Nucleus accumbens (tissue), 56 donors: ENCODE measurements at regions not wholly inside any gene's neighbourhood (a gene's known extent, or its start where the extent isn't known, plus 50 kb on each side); places are given as distances from the start of the nearest gene placed in this dataset.

Experiments used
- DNase-seq, 56 donors: peaks; one replicate each; lab custom pipeline; 2025; lab: John Stamatoyannopoulos, UW

DNA sequence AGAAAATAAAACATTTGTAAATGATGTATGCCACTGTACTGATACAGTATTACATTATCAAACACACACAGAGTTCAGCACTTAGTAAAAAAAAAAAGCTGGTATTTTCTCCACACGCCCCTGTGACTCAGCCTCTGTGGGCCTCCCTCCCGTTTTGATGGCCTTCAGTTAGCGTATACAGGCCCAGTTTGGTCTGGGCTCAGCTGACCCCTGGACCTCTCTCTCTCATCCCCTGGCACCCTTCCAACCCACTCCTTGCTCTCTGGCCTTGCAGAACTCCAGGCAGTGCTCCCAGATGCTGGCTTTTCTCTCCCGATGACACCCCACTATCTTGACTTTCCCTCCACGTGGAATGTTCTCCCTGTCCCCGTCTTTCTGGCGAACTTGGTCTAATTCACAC lies 89.0 kb upstream of the LIMCH1 start:
- peak in 3 of 56 donors; percentile 13 to 88 (median 36) for DNase-seq

DNA sequence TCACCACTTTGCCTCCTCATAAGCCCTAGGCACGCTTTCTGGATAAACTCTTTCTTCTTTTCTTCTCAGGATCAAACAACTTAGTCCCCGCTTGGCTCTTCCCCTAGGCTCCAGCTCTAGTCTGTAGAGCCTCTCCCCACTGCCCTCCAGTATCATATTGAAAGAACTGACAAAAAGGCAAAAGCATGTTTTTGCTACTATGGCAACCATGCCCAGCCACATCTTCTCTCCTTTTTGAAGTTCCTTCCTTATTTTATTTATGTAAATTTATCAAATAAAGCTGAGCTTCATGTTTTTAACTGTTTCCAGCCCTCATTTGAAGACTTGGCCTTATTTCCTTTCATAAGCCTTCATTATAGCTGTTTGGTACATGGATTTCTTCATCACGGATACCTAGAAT lies 86.0 kb upstream of the LIMCH1 start:
- DNase-seq = no peak

DNA sequence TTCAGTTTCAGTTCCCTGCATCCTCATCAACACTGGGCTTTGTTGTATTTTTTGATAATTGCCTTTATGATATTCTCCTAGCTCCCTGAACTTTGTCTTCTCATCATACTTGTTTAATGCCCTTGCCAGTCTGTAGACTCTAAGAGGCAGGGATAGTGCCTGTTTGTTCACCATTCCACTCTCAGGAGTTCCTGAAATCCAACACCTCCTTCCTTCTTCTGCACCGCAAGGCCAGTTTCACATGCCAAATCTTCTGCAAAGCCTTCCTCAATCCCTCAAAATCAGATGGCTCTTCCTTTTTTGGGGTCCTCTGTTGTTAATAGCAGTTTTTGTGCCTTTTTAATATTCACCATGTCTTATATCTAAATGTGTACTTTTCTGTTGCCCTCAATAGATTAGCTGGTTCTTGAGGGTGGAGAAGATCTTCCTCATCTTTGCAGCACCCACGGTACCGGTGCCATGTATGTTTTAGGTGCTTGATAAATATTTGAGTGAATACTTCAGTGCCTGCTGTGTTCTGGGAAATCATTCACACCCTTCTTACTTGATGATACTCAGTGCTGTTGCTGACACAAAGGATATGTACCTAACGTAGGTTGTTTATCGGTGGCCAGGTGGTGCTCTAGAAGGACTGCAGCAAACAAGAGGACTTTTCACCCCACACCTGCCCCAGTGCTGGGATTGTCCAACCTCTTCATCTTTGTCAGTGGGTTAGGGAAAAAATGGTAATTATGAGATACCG lies 85.3 kb upstream of the LIMCH1 start:
- DNase-seq = no peak

DNA sequence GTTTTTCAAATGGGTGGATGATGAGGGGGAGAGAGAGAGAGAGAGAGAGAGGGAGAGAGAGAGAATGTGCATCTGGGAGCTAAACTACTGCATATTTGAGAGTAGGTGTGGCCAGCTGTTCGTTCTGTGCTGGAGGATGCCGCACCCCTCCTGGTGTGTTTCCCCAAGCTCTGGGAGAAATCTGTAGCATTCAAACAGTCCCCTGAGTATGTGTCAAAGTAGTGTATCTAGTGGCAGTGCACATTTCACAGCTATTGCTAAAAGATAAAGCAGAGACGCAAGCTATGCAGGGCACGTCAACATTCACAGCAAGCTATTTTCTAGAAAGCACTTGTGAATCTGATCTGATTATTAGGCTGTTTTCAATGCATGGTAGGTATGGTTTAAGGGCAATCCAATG lies 83.5 kb upstream of the LIMCH1 start:
- DNase-seq = peak in 2 of 56 donors; percentile 14 to 38

DNA sequence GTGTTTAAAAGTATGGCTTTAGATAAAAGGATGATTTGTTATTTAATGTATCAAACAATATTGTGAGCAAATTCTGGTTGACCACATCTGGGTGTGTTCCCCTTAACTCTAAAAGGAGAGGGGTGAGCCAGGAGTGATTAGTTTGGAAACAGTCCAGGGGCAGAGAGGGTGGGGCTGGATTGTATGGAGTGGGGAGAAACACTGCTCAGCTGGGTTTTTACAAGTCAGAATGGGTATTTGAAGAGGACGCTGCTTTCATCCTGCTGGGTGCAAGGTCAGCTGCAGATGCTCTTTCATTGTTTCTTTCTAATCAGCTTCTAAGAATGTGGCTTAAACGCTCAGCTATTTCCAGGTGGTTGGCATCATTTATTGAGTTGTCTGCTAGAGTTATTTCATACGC lies 82.8 kb upstream of the LIMCH1 start:
- no peak for DNase-seq

DNA sequence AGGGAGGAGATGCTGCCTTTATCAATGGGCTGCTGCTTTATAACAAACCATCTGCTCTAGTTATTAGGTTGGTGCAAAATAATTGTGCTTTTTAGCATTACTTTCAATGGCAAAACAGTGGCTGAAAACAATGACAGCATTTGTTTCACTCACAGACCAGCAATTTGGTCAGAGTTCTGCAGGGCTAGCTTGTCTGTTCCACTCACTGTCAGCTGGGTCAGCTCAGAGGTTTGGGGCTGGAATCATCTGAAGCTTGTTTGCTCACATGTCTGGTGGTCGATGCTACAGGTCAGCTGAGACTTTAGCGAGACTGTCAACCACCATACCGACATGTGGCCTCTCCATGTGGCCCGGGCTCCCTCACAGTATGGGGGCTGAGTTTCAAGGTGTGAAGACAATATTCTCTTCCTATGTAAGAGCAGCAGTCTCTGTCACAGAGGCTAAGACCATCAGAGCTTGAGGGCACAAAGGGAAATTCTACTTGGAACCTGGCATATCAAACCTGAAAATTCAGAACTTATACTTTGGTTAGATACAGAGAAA lies 81.3 kb upstream of the LIMCH1 start:
- DNase-seq = peak in 4 of 56 donors; percentile 8 to 38 (median 16)

DNA sequence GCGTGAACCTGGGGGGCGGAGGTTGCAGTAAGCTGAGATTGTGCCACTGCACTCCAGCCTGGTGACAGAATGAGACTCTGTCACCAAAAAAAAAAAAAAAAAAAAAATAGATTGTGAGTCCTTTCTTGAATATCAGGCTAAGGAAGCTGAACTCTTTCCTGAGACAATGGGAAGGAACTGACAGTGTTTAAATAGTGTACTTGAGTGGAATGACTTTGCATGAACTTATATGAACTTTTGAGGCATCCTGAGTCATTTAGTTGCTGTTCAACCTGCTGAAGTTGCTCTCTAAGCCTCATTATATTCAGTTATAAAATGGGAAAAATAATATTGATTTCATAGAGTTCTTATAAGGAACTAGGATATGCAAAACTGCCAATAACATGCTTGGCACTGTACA lies 79.3 kb upstream of the LIMCH1 start:
- DNase-seq = no peak

DNA sequence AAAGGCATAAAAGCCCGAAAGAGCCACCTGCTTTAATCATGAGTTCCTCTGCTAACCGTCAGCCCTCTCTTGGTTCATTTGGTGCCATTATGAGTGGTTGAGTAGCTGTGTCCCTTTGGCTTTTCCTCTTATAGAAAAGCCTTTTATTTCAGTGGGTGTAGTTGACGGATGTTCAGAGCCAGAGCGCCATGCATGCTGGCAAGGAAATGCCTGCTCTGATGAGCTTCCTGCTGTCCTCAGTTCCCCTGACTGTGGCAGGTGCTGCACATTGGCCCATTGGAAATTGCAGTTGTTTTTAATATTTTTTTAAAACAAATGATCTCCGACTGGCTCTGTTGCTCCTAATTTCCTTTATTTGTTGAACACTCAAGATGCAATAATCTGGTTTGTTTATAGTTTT lies 77.3 kb upstream of the LIMCH1 start:
- no peak for DNase-seq

DNA sequence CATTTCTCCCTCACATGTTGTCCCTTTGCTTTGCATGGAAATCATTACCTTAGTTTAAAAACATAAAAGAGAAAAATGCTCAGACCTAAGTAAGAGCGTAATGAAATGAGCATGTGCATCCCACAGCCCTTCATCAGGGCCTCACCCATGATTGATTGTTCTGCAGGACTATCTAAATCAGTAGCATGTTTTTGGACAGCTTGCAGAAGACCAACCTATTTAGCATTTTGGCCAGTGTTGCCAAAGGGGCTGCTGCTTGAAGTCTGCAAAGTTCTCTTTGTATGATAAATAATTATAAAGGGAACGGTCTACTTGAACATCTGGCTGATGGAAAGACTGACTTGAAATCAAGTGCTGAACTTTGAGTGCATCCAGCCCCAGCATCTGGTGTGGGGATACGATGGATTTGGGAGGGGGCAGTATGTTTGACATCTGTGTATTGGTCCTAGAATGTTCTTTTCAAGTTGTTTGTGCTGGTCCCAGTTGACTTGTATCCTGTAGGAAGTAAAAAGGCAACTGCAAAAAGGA lies 76.1 kb upstream of the LIMCH1 start:
- DNase-seq = no peak

DNA sequence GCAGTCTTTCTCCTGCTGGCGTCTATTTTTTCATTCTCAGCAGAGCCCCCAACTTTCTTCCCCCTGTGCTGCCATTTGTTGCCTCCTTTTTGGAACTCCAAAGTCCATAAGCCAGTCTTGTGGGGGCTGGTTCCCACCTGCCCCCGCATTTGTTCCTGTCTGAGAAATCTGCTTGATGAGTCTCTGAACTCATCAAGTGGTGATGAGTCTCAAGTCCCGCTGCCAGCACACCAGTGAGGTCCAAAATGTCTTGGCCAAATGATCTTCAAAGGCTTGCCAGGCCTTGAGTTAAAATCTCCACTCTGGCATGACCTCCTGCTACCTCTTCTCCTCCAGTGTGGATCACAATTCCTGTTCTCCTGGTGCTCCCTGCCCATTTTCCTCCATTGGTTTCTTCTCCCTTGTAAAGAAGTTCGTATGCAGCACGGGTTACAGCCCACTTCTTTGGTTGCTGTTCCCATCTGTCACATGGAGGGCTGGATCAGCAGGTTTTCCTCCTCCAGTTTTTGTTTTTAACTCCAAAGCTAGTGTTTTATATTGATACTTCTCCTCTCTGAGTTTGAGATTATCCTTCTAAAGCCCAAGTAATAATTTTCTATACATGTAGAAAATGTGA lies 72.7 kb upstream of the LIMCH1 start:
- DNase-seq = no peak

DNA sequence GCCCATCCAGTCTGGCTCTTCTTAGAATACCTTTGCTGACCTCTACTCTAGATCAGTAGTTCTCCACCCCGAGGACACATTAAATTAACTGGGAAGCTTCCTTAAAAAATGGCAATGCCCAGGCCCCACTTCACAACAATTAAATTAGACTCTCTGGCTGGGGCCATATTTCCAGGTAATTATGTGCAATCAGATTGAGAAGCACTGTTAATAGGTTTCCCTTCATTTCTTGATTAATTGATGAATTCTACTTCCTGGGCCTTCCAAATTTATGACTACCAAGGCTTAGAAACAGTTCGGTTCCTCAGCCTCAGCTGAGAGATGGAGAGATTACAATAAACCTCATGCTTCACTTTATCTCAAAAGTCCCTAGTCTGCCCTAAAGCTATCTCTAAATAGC lies 71.7 kb upstream of the LIMCH1 start:
- DNase-seq = no peak

DNA sequence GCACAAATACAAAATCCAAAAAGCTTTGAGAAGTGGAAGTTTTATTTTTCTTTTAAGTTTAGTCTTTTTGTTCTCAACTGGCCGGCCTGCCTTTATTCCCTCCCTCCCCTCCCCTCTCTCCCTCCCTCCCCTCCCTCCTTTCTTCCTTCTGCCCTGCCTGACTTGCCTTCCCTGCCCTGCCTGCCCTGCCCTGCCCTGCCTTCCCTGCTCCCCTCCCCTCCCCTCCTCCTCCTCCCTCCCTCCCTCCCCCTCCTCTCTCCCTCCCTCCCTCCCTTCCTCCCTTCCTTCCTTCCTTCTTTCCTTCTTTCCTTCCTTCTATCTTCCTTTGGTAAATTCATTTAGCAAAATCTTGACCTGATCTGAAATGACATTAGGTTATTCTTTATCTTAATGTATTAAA lies 69.8 kb upstream of the LIMCH1 start:
- no peak for DNase-seq

DNA sequence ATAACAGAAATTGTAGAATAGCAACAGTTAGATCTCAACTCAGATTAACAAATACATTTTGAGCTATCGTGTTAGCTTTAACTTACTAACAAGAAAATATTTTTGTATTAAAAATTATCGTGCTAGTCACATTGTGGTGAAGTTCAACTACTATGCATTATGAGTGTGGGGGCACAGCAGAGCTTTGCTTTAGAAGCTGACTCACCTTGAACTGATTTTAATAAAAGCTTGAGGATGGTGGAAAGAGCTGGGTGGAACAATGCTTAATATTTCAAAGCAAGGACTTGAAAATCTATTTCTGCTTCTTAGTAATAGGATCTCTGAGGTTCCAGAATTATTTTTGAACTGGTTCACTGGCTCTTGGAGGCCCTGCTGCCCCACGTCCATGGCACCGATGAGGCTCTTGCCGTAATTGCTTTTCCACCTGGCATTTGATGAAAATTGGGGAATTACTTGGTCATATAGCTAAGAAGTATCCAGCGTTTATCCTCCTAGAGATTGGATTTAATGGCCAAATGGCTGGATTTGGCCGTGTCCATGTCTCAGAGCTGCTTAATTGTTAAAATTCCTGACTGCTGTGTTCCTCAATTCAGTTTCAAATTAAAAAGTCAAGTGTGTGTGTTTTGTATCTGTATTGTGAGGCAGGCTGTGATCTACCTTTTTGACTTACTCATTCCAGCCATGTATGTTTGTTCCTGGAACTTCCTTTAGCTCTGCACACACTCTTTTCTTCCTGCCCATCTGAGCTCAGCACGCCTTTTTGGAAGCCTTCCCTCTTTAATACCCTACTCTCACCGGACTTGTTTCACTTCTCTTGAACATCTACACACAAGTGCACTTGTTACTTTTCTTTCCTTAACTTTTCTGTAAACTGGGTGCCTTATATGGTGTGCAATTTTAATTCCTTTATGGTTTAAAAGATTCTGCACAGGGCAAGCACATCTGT lies 66.6 kb upstream of the LIMCH1 start:
- peak in 4 of 56 donors; percentile 8 to 40 (median 30) for DNase-seq

DNA sequence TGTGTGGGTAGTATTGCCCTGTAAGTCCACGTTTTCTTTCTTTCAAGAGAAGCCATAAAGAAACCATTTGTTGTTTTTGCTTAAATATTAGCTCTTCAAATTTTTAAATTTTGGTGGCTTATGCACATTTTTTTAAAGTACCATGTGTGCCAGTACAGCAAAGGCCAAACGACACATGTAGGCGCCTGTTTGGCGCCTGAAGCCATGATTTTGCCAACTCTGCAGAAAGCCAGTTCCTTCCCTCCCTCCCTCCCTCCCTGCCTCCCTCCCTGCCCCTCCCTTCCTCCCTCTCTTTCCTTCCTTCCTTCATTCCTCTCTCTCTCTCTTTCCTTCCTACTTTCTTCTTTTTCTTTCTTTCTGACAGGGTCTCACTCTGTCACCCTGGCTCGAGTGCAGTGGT lies 65.9 kb upstream of the LIMCH1 start:
- DNase-seq = no peak

DNA sequence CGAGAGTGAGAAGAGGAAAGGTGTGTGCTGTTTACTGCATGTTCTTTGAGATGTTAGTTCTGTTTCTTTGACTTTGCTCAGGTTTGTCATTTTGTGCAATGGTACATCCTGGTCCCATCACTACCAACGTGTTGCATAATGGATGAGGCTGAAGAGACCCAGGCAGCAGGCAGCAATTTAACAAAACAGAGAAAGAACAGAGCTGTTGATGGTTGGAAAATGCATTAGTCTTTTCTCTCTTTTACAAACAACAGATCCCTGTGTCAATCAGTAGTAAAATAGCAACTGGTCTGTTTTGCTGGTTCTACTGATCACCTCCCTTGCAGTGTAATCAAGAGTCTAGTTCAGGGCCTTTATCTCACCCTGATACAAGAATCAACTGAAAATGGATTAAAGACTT lies 64.8 kb upstream of the LIMCH1 start:
- DNase-seq = no peak

DNA sequence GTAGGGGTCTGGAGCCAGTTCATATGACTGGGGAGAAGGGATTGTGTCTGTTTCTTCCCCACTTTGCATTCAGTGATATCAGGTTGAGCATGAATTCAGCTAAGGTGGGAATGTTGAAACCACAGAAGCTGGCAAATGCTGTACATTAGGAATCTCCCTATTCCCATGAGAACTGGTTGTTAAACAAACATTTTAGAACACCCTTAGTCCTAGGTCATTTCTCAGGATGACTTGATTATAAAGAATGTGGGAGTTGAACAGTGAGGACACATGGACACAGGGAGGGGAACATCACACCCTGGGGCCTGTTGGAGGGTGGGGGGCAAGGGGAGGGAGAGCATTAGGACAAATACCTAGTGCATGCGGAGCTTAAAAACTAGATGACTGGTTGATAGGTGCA lies 62.6 kb upstream of the LIMCH1 start:
- no peak for DNase-seq

DNA sequence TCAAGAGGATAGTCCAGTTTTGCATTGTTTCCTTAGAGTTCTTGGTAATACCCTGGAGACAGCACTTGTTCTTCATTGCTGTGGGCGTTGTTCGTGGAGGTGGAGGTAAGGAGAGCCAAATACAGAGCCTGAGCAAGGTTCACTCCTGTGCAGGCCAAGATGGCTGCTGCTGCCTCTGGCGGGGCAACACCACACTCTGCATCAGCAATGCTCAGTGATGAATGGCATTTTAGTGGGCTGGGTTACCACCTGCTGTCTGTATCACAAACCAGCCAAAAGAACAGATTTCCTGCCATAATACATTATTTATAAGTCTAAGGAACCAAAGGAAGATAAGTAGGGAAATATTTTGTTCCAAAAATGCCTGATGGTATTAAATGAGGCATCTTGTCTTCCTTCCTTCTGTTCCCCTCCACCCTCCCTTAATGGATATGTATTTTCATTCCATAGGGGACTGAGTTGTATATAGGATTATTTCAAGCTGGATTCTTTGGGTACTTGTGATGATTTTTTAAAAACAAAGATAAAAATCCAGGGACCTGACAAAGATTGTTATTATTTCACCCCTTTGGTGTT lies 61.6 kb upstream of the LIMCH1 start:
- no peak for DNase-seq

DNA sequence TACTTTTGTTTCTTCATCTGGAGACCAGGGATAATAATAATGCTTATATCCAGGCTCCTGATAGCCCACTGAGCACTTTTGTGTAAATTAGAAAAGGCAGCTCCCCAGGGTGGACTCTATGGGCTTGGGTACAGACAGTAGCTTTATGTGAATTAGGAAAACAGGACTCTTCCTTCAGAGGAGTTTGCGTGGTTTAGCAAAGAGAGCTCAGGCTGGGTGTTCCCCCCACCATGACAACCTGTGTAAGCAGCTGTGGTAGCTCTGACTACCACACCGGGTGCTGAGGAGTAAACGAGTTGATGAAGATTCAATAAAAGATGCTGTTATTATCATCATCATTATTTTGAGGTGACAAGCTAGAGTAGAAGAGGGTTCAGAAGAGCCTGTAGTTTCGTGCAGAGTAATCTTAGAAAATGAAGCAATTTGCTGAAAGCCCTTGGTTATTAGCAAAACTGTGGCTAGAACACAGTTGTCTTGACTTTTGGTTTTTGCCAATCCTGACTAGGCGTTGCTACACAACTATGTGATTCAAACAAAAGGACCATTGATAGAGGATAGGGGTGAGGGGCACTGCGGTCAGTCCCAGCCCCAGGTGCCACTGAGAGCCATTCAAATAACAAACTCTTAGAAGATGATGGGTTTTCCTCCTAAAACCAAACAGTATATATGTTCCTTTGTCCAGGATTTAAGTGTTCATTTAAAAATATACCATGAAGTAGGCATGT lies 60.6 kb upstream of the LIMCH1 start:
- DNase-seq = no peak

DNA sequence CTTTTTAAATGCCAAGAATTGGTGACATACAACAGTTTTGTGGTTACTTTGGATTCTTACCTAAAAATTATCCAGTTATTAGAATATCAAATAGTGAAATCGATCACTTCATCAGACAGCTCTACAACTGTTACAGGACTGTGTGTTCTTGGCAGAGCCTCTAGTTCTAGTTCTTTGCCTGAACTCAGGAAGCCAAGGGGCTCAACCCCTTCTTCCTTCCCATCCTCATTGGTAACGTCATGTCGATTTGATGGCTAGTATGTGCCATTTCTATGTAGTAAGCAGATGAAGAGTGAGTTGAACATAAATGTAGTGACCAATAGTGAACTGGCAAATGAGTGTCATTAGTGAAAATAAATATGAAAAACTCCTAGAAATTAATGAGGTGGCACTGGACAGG lies 59.4 kb upstream of the LIMCH1 start:
- DNase-seq = no peak

DNA sequence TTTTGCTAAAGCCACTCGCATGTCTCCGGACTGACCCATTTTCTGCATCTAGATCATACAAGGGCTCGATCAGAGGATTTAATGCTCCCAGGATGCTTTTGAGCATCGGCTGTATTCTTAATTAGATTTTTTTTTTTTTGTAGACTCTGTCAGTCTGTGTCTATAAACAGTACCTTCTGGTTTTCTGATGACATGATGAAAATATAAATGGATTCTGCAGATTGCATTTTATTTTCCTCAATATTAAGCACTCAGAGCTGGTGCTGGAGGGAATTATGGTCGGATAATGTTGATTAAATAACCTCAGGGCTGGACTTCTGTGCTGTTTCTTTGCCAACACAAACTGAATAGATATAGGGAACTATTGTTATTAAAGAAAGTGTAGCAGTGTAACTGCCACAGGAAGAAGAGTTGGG lies 57.1 kb upstream of the LIMCH1 start:
- DNase-seq = no peak
